Gastroesophageal sphincter (tissue), 4 donors: ENCODE measurements at regions not wholly inside any gene's neighbourhood (a gene's known extent, or its start where the extent isn't known, plus 50 kb on each side); places are given as distances from the start of the nearest gene placed in this dataset.

Experiments
- ATAC-seq: fragments of 150-250 bp; one replicate; pipeline ENCODE4 v1.9.1; 2016; ENCODE audit warnings: mild to moderate bottlenecking, moderate library complexity
- H3K27ac ChIP-seq, 4 donors: fragments of 200-600 bp; sonication (generic) in 3 of 4; 1 replicate in 3 of 4; 2 replicates in 1 of 4; pipeline ENCODE4 v1.5.1; 2016 to 2019
- H3K27me3 ChIP-seq: fragments of 200-600 bp; sonication (generic); one replicate; pipeline ENCODE4 v1.5.1; 2019
- H3K36me3 ChIP-seq, 2 donors: fragments of 200-600 bp; sonication (generic); one replicate each; pipeline ENCODE4 v1.5.1; 2019; ENCODE audit warnings: control low read depth in 1 of 2
- H3K4me1 ChIP-seq, 3 donors: fragments of 200-600 bp; sonication (generic); 1 replicate in 2 of 3; 2 replicates in 1 of 3; pipeline ENCODE4 v1.5.1; 2016 to 2019; ENCODE audit warnings: control low read depth in 2 of 3
- H3K4me3 ChIP-seq, 2 donors: fragments of 200-600 bp; sonication (generic); one replicate each; pipeline ENCODE4 v1.5.1; 2019; ENCODE audit warnings: mild to moderate bottlenecking in 1 of 2, moderate library complexity in 1 of 2
- H3K9me3 ChIP-seq, 3 donors: fragments of 200-600 bp; sonication (generic); one replicate each; pipeline ENCODE4 v1.5.1; 2017 to 2019; ENCODE audit warnings: control low read depth in 2 of 3
- CTCF ChIP-seq, 4 experiments: fragments of 200-600 bp in 2 of 4; fragments of 450-650 bp in 2 of 4; sonication (generic) in 1 of 4; IDR thresholded peaks; one replicate each; pipeline ENCODE4 v1.5.1; 2017 to 2019; ENCODE audit warnings: antibody characterized with exemption in 4 of 4, mild to moderate bottlenecking in 2 of 4, moderate library complexity in 2 of 4
- EP300 ChIP-seq: sonication (generic); formaldehyde crosslinking; IDR thresholded peaks from one replicate; pipeline ENCODE4 v1.6.1; 2017; ENCODE audit warnings: antibody characterized with exemption, mild to moderate bottlenecking
- POLR2A ChIP-seq, 2 donors: fragments of 450-650 bp; IDR thresholded peaks; one replicate each; pipeline ENCODE4 v1.6.1; 2017; ENCODE audit warnings: antibody characterized with exemption in 2 of 2, mild to moderate bottlenecking in 2 of 2, moderate library complexity in 1 of 2
- POLR2AphosphoS5 ChIP-seq: sonication (generic); formaldehyde crosslinking; IDR thresholded peaks from one replicate; pipeline ENCODE4 v1.6.1; 2017; ENCODE audit warnings: antibody characterized with exemption
- WGBS, 2 donors: methylation state at CpG; one replicate each; pipeline ENCODE4 v1.1.5; 2018; ENCODE audit warnings: low coverage in 1 of 2; 5-methylcytosine and 5-hydroxymethylcytosine counted together

GRCh38 chr14:49485290-49485689 lies 100.9 kb downstream of the RPS29 start:
- H3K9me3 ChIP-seq: peaks cover 0 to 6% (median 0%) of the 10 kb centered on the region in 3 donors
- H3K36me3 ChIP-seq: no peaks in the 10 kb centered on the region
- no peaks in the 10 kb centered on the region for H3K4me1 ChIP-seq
- ATAC-seq: no peak
- TF ChIP-seq POLR2A (IDR thresholded peaks at IDR 0.05): no peak
- no peak for TF ChIP-seq POLR2AphosphoS5
- no peak for TF ChIP-seq CTCF (IDR thresholded peaks at IDR 0.05)
- TF ChIP-seq EP300: no peak
- H3K27me3 ChIP-seq: no peaks in the 10 kb centered on the region
- no peak overlapping the region for H3K27ac ChIP-seq
- 50 to 51% methylated on average over 3 of the region's 3 CpGs for WGBS, 2 donors
- no peak overlapping the region for H3K4me3 ChIP-seq

GRCh38 chr14:49484180-49484579 lies 102.0 kb downstream of the RPS29 start:
- Histone ChIP-seq H3K36me3 (no peaks in the 10 kb centered on the region), H3K27me3 (no peaks in the 10 kb centered on the region), H3K4me3 (no peak overlapping the region), H3K9me3 (peaks cover 0 to 6% (median 0%) of the 10 kb centered on the region in 3 donors), H3K4me1 (no peaks in the 10 kb centered on the region), H3K27ac (no peak overlapping the region)
- no peak for TF ChIP-seq CTCF (IDR thresholded peaks at IDR 0.05)
- no peak for TF ChIP-seq EP300
- TF ChIP-seq POLR2A (IDR thresholded peaks at IDR 0.05): no peak
- TF ChIP-seq POLR2AphosphoS5: no peak
- ATAC-seq: no peak
- WGBS, 2 donors: 90 to 92% methylated on average over 2 of the region's 2 CpGs

- ATAC-seq: no peak
- H3K36me3 ChIP-seq: no peaks in the 10 kb centered on the region
- TF ChIP-seq EP300 (no peak), CTCF (IDR thresholded peaks at IDR 0.05) (no peak), POLR2A (IDR thresholded peaks at IDR 0.05) (no peak), POLR2AphosphoS5 (no peak)
- H3K27me3 ChIP-seq: no peaks in the 10 kb centered on the region
- no peak overlapping the region for H3K27ac ChIP-seq
- no peak overlapping the region for H3K4me3 ChIP-seq
- 30 to 38% methylated on average over 1 of the region's 1 CpG for WGBS, 2 donors
- peaks cover 0 to 6% (median 0%) of the 10 kb centered on the region in 3 donors for H3K9me3 ChIP-seq
- H3K4me1 ChIP-seq: no peaks in the 10 kb centered on the region
Measured at GRCh38 chr14:49483268-49483667, 102.9 kb downstream of the RPS29 start.

GRCh38 chr14:49480979-49481498 lies 105.1 kb downstream of the RPS29 start:
- Histone ChIP-seq H3K27ac (no peak overlapping the region), H3K27me3 (no peaks in the 10 kb centered on the region), H3K4me1 (no peaks in the 10 kb centered on the region), H3K9me3 (peaks cover 0 to 6% (median 0%) of the 10 kb centered on the region in 3 donors), H3K4me3 (no peak overlapping the region), H3K36me3 (no peaks in the 10 kb centered on the region)
- no peak for ATAC-seq
- no peak for TF ChIP-seq POLR2AphosphoS5

GRCh38 chr14:49480053-49480760 lies 106.0 kb downstream of the RPS29 start:
- no peaks in the 10 kb centered on the region for H3K36me3 ChIP-seq
- no peak overlapping the region for H3K4me3 ChIP-seq
- TF ChIP-seq POLR2A (IDR thresholded peaks at IDR 0.05): no peak
- no peak for TF ChIP-seq EP300
- TF ChIP-seq CTCF (IDR thresholded peaks at IDR 0.05): no peak
- TF ChIP-seq POLR2AphosphoS5: no peak
- H3K27me3 ChIP-seq: no peaks in the 10 kb centered on the region
- no peaks in the 10 kb centered on the region for H3K4me1 ChIP-seq
- ATAC-seq: no peak
- peaks cover 0 to 6% (median 0%) of the 10 kb centered on the region in 3 donors for H3K9me3 ChIP-seq
- H3K27ac ChIP-seq: no peak overlapping the region
- WGBS, 2 donors: 60 to 78% methylated on average over 3 of the region's 3 CpGs
